Endothelial cell of umbilical vein (primary cell): ENCODE measurements at regions not wholly inside any gene's neighbourhood (a gene's known extent, or its start where the extent isn't known, plus 50 kb on each side); places are given as distances from the start of the nearest gene placed in this dataset.

Experiments used
- BruUV-seq: library from RNA; stranded (reverse); fragments of 400-500 nt; replicated peaks from 2 replicates; lab custom pipeline; 2021; lab: Mats Ljungman, UMichigan
- CTCF ChIA-PET: fragments of 300-600, 350-600 bp; sonication (Branson Sonifier 250); formaldehyde crosslinking; loops from one replicate; lab custom pipeline; 2021; ENCODE audit warnings: antibody characterized with exemption, inconsistent platforms; lab: Charles Lee
- POLR2A ChIA-PET: fragments of 300-600, 350-600 bp; sonication (Branson Sonifier 250); formaldehyde crosslinking; loops from one replicate; lab custom pipeline; 2021; ENCODE audit warnings: antibody characterized with exemption, inconsistent platforms; lab: Charles Lee
- DNase-seq: peaks from one replicate; pipeline ENCODE4 v3.0.0-alpha.2; 2011; ENCODE audit warnings: low read depth, low spot score
- FAIRE-seq: peaks from 2 replicates; lab custom pipeline; 2011; peaks lifted over from hg19 to GRCh38; lab: Jason Lieb, UNC
- H2AFZ ChIP-seq: 2 replicates; pipeline ENCODE4 v1.6.0; 2012; ENCODE audit warnings: low read depth, low read length, control low read depth, inconsistent platforms
- H3K27ac ChIP-seq: 2 replicates; pipeline ENCODE4 v1.5.1; 2011; ENCODE audit warnings: low read depth, mild to moderate bottlenecking, control low read depth, low read length, moderate library complexity; ENCODE audit not compliant: insufficient read depth
- H3K27me3 ChIP-seq, 2 experiments: 2 replicates each; pipeline versions ENCODE4 v1.6.0 to v1.6.1; 2011; ENCODE audit warnings: low read length in 2 of 2, mixed read lengths in 1 of 2; ENCODE audit not compliant: control insufficient read depth in 2 of 2, insufficient read depth in 2 of 2
- H3K36me3 ChIP-seq, 2 experiments: 2 replicates in 1 of 2; 3 replicates in 1 of 2; pipeline ENCODE4 v1.5.1; 2011; ENCODE audit warnings: low read length in 2 of 2, mild to moderate bottlenecking in 1 of 2, moderate library complexity in 1 of 2; ENCODE audit not compliant: control insufficient read depth in 2 of 2, insufficient read depth in 2 of 2; ENCODE audit errors: extremely low read depth in 1 of 2
- H3K4me1 ChIP-seq: 3 replicates; pipeline ENCODE4 v1.5.1; 2011; ENCODE audit warnings: mild to moderate bottlenecking, low read length; ENCODE audit not compliant: control insufficient read depth, insufficient read depth; ENCODE audit errors: extremely low read depth
- H3K4me2 ChIP-seq: 2 replicates; pipeline ENCODE4 v1.6.1; 2011; ENCODE audit warnings: low read length, control low read depth, mixed read lengths; ENCODE audit not compliant: insufficient read depth
- H3K4me3 ChIP-seq, 3 experiments: fragments of 200-600 bp in 1 of 3; sonication (generic), shearing (Covaris generic) in 1 of 3; replicated peaks in 1 of 3; 2 replicates each; pipeline ENCODE4 v1.5.1; 2011 to 2016; ENCODE audit warnings: control low read depth in 3 of 3, low read length in 3 of 3, mild to moderate bottlenecking in 2 of 3, inconsistent platforms in 1 of 3, low read depth in 1 of 3, moderate library complexity in 1 of 3; ENCODE audit not compliant: insufficient read depth in 1 of 3
- H3K79me2 ChIP-seq: 2 replicates; pipeline ENCODE4 v1.6.0; 2012; ENCODE audit warnings: low read length, inconsistent platforms; ENCODE audit not compliant: control insufficient read depth, insufficient read depth
- H3K9ac ChIP-seq: replicated peaks from 2 replicates; pipeline ENCODE3; 2011; ENCODE audit warnings: low read length, control low read depth; ENCODE audit not compliant: insufficient read depth; ENCODE audit errors: extremely low read depth
- H3K9me1 ChIP-seq: replicated peaks from 3 replicates; pipeline ENCODE4 v1.6.0; 2011; ENCODE audit warnings: mild to moderate bottlenecking, low read length; ENCODE audit not compliant: control insufficient read depth, insufficient read depth; ENCODE audit errors: extremely low read depth
- H3K9me3 ChIP-seq: replicated peaks from 2 replicates; pipeline ENCODE4 v1.5.1; 2012; ENCODE audit warnings: low read length, inconsistent platforms; ENCODE audit not compliant: control insufficient read depth, insufficient read depth
- H4K20me1 ChIP-seq: replicated peaks from 2 replicates; pipeline ENCODE3; 2011; ENCODE audit warnings: mild to moderate bottlenecking, low read length; ENCODE audit not compliant: control insufficient read depth, insufficient read depth; ENCODE audit errors: extremely low read depth
- EZH2 ChIP-seq: IDR thresholded peaks from 2 replicates; pipeline ENCODE4 v1.6.1; 2012; ENCODE audit warnings: borderline replicate concordance, low read depth, mild to moderate bottlenecking, moderate library complexity, low read length, inconsistent platforms; ENCODE audit not compliant: severe bottlenecking
- FOS ChIP-seq: IDR thresholded peaks from 2 replicates; pipeline ENCODE4 v1.6.1; 2011; ENCODE audit warnings: mild to moderate bottlenecking, low read length, moderate library complexity, borderline replicate concordance; ENCODE audit not compliant: insufficient read depth
- GATA2 ChIP-seq: IDR thresholded peaks from 2 replicates; pipeline ENCODE4 v1.7.0; 2011; ENCODE audit warnings: low read depth, mild to moderate bottlenecking, moderate library complexity, mixed read lengths, low read length; ENCODE audit not compliant: insufficient read length, insufficient read depth
- JUN ChIP-seq: IDR thresholded peaks from 2 replicates; pipeline ENCODE4 v1.6.1; 2011; ENCODE audit warnings: borderline replicate concordance, low read depth; ENCODE audit not compliant: insufficient read length, insufficient read depth
- MYC ChIP-seq: IDR thresholded peaks from one replicate; pipeline ENCODE4 v1.6.1; 2011; ENCODE audit warnings: mild to moderate bottlenecking, low read depth, low read length
- POLR2A ChIP-seq: IDR thresholded peaks from 2 replicates; pipeline ENCODE4 v1.6.1; 2012; ENCODE audit warnings: low read depth, mild to moderate bottlenecking, control low read depth, low read length
- POLR2AphosphoS5 ChIP-seq: IDR thresholded peaks from 2 replicates; pipeline ENCODE4 v1.6.1; 2012; ENCODE audit warnings: low read depth, mild to moderate bottlenecking, control low read depth, low read length, moderate library complexity; ENCODE audit not compliant: insufficient read depth
- dilution Hi-C: fragments of 300-500 bp; cut with MboI; formaldehyde crosslinking; loops from one replicate; pipeline ENCODE4 v1.15.0; 2019; ENCODE audit warnings: low sequenced_read_pairs; ENCODE audit not compliant: extremely low pct_ligation_motif_present
- intact Hi-C: fragments of 100-400 bp; cut with micrococcal nuclease; formaldehyde crosslinking; loops from one replicate; pipeline ENCODE4 v1.10.0; 2022
- TF ChIP-seq, protein P1 (sequence below), 2 donors: IDR thresholded peaks; 1 replicate in 1 of 2; 2 replicates in 1 of 2; pipeline ENCODE4 v1.5.1; 2011; ENCODE audit warnings: low read length in 2 of 2, mild to moderate bottlenecking in 2 of 2, moderate library complexity in 2 of 2, control low read depth in 1 of 2, inconsistent platforms in 1 of 2, low read depth in 1 of 2; ENCODE audit not compliant: insufficient read depth in 1 of 2; ENCODE audit errors: extremely low read depth in 1 of 2
- TF ChIP-seq, protein P2 (sequence below): IDR thresholded peaks from 2 replicates; pipeline ENCODE4 v1.6.1; 2011; ENCODE audit not compliant: insufficient read depth, insufficient read length

DNA sequence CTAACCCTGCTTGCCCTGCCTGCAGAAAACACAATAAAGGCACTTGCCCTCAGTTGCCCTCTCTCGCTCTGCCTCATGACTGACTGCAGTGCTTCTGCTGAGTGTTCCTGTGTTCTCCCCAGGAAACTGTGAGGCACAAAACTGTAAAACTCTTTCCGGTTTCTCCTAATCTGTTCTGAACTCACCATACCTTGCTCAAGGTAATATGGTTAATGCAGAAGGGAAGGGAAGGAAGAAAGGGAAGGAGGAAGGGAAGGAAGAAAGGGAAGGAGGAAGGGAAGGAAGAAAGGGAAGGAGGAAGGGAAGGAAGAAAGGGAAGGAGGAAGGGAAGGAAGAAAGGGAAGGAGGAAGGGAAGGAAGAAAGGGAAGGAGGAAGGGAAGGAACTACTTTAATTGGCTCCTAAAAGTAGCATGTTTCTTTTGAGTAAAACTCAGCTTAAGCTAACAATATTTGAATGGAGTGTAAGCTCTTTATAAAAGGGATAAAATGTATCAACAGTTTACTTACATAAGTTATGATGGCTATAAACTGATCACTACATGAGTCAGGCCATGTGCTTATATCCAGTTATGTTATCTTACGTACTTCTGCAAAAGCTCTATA, 334.0 kb upstream of the CLEC14A start:
- dilution Hi-C loops, result no loop called here
- no peak overlapping the region for H3K4me2 ChIP-seq
- no peaks in the 10 kb centered on the region for H4K20me1 ChIP-seq
- no peak for FAIRE-seq
- H3K36me3 ChIP-seq, result no peaks in the 10 kb centered on the region
- intact Hi-C loops, result no loop called here
- BruUV-seq, result no TSS peak
- DNase-seq, result no peak
- no peaks in the 10 kb centered on the region for H3K4me1 ChIP-seq
- no peak overlapping the region for H2AFZ ChIP-seq
- no peak overlapping the region for H3K4me3 ChIP-seq
- no peaks in the 10 kb centered on the region for H3K79me2 ChIP-seq
- H3K27ac ChIP-seq, result no peak overlapping the region
- H3K9me1 ChIP-seq, result no peaks in the 10 kb centered on the region
- no peaks in the 10 kb centered on the region for H3K27me3 ChIP-seq
- no peak overlapping the region for H3K9ac ChIP-seq
- no peak for TF ChIP-seq FOS
- TF ChIP-seq EZH2, result no peak
- TF ChIP-seq POLR2A, result no peak
- TF ChIP-seq, protein P1, sequence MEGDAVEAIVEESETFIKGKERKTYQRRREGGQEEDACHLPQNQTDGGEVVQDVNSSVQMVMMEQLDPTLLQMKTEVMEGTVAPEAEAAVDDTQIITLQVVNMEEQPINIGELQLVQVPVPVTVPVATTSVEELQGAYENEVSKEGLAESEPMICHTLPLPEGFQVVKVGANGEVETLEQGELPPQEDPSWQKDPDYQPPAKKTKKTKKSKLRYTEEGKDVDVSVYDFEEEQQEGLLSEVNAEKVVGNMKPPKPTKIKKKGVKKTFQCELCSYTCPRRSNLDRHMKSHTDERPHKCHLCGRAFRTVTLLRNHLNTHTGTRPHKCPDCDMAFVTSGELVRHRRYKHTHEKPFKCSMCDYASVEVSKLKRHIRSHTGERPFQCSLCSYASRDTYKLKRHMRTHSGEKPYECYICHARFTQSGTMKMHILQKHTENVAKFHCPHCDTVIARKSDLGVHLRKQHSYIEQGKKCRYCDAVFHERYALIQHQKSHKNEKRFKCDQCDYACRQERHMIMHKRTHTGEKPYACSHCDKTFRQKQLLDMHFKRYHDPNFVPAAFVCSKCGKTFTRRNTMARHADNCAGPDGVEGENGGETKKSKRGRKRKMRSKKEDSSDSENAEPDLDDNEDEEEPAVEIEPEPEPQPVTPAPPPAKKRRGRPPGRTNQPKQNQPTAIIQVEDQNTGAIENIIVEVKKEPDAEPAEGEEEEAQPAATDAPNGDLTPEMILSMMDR (IDR thresholded peaks at IDR 0.05; ENCODE audit: extremely low read depth in 1 of 2, insufficient read depth in 1 of 2, low read depth in 1 of 2, low read length in 2 of 2), result no peak
- no peak for TF ChIP-seq POLR2AphosphoS5
- H3K9me3 ChIP-seq, result no peaks in the 10 kb centered on the region
- ChIA-PET CTCF (interaction anchor here (1.0 to 4.1 kb wide), 4 partner anchors 11 to 332 kb away, joined by 3 to 16 read pairs (median 5); no protein-coding TSS in a partner anchor), POLR2A (no interaction called here)

DNA sequence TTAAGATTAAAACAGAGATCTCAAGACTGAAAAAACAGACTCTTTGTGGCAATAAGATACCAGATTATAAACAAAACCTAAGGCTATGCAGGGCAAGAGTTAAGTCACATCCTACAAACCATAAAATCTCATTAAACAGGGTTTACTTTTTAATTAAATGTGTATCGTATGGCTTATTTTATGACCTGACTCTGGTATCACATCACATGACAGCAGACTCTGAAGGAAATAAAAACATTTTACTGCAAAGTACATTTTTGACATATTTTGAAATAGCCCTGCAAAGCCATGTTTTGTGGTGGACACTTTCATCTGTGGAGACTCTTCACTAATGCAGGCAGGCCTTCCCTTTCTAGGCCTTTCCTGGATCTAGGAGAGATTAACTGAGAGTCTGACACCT, 327.6 kb upstream of the CLEC14A start:
- dilution Hi-C loops, result no loop called here
- no peaks in the 10 kb centered on the region for H3K4me1 ChIP-seq
- DNase-seq, result no peak
- no peaks in the 10 kb centered on the region for H3K9me3 ChIP-seq
- no peak overlapping the region for H3K27ac ChIP-seq
- no peaks in the 10 kb centered on the region for H3K36me3 ChIP-seq
- no peaks in the 10 kb centered on the region for H3K79me2 ChIP-seq
- H2AFZ ChIP-seq, result no peak overlapping the region
- no peak overlapping the region for H3K9ac ChIP-seq
- ChIA-PET POLR2A (no interaction called here), CTCF (no interaction called here)
- H3K4me3 ChIP-seq, result no peak overlapping the region
- BruUV-seq, result no TSS peak
- H4K20me1 ChIP-seq, result no peaks in the 10 kb centered on the region
- H3K4me2 ChIP-seq, result no peak overlapping the region
- FAIRE-seq, result no peak
- TF ChIP-seq POLR2AphosphoS5 (no peak), GATA2 (no peak), EZH2 (no peak), POLR2A (no peak), MYC (no peak), JUN (no peak), FOS (no peak)
- TF ChIP-seq, protein P1 (IDR thresholded peaks at IDR 0.05; ENCODE audit: extremely low read depth in 1 of 2, insufficient read depth in 1 of 2, low read depth in 1 of 2, low read length in 2 of 2), result no peak
- TF ChIP-seq, protein P2, sequence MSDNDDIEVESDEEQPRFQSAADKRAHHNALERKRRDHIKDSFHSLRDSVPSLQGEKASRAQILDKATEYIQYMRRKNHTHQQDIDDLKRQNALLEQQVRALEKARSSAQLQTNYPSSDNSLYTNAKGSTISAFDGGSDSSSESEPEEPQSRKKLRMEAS, result no peak
- intact Hi-C loops, result no loop called here
- H3K9me1 ChIP-seq, result no peaks in the 10 kb centered on the region
- no peaks in the 10 kb centered on the region for H3K27me3 ChIP-seq
